ENCODE measurements at regions not wholly inside any gene's neighbourhood (a gene's known extent, or its start where the extent isn't known, plus 50 kb on each side); places are given as distances from the start of the nearest gene placed in this dataset.
"Not testable (repeated sequence)": the region's sequence is repeated elsewhere in the genome, so short reads cannot be mapped to it uniquely, and the experiment has no call there.

DNA sequence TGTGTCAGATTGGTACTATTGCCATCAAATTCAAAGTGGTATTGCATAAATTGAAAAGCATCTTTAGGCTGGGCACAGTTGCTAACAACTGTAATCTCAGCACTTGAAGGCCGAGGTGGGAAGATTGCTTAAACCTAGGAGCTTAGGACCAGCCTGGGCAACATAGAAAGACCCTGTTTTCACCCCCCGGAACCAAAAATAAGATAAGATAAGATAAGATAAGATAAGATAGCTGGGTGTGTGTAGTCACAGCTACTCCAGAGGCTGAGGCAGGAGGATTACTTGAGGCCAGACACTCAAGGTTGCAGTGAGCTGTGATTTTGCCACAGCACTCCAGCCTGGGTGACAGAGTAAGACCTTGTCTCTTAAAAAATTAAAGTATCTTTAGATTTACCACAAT, 297.9 kb upstream of the SEMA6A start:
- Histone ChIP-seq H3K4me3 (no peak overlapping the region), H3K36me3 (ENCODE audit: control insufficient read depth in 4 of 4, insufficient read depth in 4 of 4, low read length in 4 of 4) (no peaks in the 10 kb centered on the region), H3K27ac (ENCODE audit: low read depth in 1 of 2, low read length in 1 of 2) (no peak overlapping the region), H3K9ac (ENCODE audit: insufficient read depth in 1 of 2, low read length in 2 of 2) (no peak overlapping the region), H3K4me1 (ENCODE audit: control insufficient read depth in 5 of 5, insufficient read depth in 5 of 5, low read length in 5 of 5) (no peaks in the 10 kb centered on the region), H3K27me3 (ENCODE audit: control insufficient read depth in 3 of 3, insufficient read depth in 3 of 3, low read length in 2 of 3) (peaks cover 0 to 7% (median 0%) of the 10 kb centered on the region in 3 donors), H3K9me3 (ENCODE audit: control insufficient read depth in 4 of 4, insufficient read depth in 3 of 4, low read length in 3 of 4) (peaks cover 0 to 6% (median 3%) of the 10 kb centered on the region in 4 donors)
- DNase-seq (no peak), ATAC-seq (ENCODE audit: insufficient read depth, low FRiP score) (no peak)
- 72 to 85% methylated on average over 2 of the region's 2 CpGs for WGBS, 2 donors
- TF ChIP-seq CTCF (IDR thresholded peaks at IDR 0.05; ENCODE audit: control extremely low read depth, extremely low read depth) = no peak

- not testable (repeated sequence) for H3K36me3 ChIP-seq (ENCODE audit: control insufficient read depth in 4 of 4, insufficient read depth in 4 of 4, low read length in 4 of 4); H3K4me1 ChIP-seq (ENCODE audit: control insufficient read depth in 5 of 5, insufficient read depth in 5 of 5, low read length in 5 of 5); H3K4me3 ChIP-seq; H3K27me3 ChIP-seq (ENCODE audit: control insufficient read depth in 3 of 3, insufficient read depth in 3 of 3, low read length in 2 of 3); H3K9ac ChIP-seq (ENCODE audit: insufficient read depth in 1 of 2, low read length in 2 of 2); H3K27ac ChIP-seq (ENCODE audit: low read depth in 1 of 2, low read length in 1 of 2); H3K9me3 ChIP-seq (ENCODE audit: control insufficient read depth in 4 of 4, insufficient read depth in 3 of 4, low read length in 3 of 4); ATAC-seq (ENCODE audit: insufficient read depth, low FRiP score); DNase-seq
- WGBS, 2 donors = 91 to 94% methylated on average over 6 of the region's 6 CpGs
These were observed 293.2 kb upstream of the SEMA6A start for GRCh38 chr5:116867825-116868224.

DNA sequence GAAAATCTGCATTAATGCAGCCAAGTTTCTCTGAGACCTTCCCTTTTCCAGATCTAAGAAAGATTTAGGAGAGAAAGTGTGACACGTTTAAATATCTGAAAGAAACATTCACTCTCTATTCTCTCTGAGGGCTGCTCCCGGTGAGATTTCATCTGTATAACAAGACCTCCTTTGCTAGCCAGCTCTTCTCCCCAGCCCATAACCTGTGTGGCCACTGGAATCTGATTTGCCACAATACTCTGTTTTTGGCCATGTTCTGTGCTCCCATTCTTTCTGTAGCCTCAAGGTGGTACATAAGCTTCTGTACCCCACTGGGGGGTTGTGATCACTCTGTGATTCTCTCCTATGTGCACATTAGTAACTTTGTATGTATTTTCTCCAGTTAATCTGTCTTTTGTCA, 291.0 kb upstream of the SEMA6A start:
- Histone ChIP-seq H3K4me1 (ENCODE audit: control insufficient read depth in 5 of 5, insufficient read depth in 5 of 5, low read length in 5 of 5) (peaks cover 0 to 2% (median 0%) of the 10 kb centered on the region in 5 donors), H3K27me3 (ENCODE audit: control insufficient read depth in 3 of 3, insufficient read depth in 3 of 3, low read length in 2 of 3) (no peaks in the 10 kb centered on the region), H3K27ac (ENCODE audit: low read depth in 1 of 2, low read length in 1 of 2) (no peak overlapping the region), H3K9ac (ENCODE audit: insufficient read depth in 1 of 2, low read length in 2 of 2) (no peak overlapping the region), H3K9me3 (ENCODE audit: control insufficient read depth in 4 of 4, insufficient read depth in 3 of 4, low read length in 3 of 4) (peaks cover 0 to 6% (median 1%) of the 10 kb centered on the region in 4 donors), H3K4me3 (no peak overlapping the region), H3K36me3 (ENCODE audit: control insufficient read depth in 4 of 4, insufficient read depth in 4 of 4, low read length in 4 of 4) (no peaks in the 10 kb centered on the region)
- ATAC-seq (ENCODE audit: insufficient read depth, low FRiP score) = no peak
- TF ChIP-seq CTCF (IDR thresholded peaks at IDR 0.05; ENCODE audit: control extremely low read depth, extremely low read depth) = no peak
- WGBS, 2 donors = 75 to 83% methylated on average over 2 of the region's 2 CpGs
- no peak for DNase-seq

DNA sequence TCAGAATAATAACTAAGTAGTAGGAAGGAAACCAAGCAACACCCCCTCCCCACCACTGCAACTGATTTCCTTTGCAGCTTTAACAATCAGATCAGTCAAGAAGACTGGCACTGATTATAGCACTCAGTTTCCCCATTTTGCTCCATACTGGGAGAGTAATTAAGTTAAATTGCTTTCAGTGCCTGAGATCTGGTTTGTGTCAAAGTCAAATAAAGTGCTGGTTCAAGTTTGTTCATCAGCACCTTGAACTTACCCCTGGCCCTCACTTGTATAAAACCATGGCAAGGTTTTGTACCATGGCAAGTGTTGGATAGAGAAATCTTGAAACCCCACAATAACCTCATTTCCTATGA, 290.2 kb upstream of the SEMA6A start:
- no peak for DNase-seq
- peaks cover 0 to 5% (median 0%) of the 10 kb centered on the region in 4 donors for H3K9me3 ChIP-seq (ENCODE audit: control insufficient read depth in 4 of 4, insufficient read depth in 3 of 4, low read length in 3 of 4)
- no peaks in the 10 kb centered on the region for H3K27me3 ChIP-seq (ENCODE audit: control insufficient read depth in 3 of 3, insufficient read depth in 3 of 3, low read length in 2 of 3)
- H3K36me3 ChIP-seq (ENCODE audit: control insufficient read depth in 4 of 4, insufficient read depth in 4 of 4, low read length in 4 of 4) = no peaks in the 10 kb centered on the region
- H3K9ac ChIP-seq (ENCODE audit: insufficient read depth in 1 of 2, low read length in 2 of 2) = no peak overlapping the region
- ATAC-seq (ENCODE audit: insufficient read depth, low FRiP score) = no peak
- H3K27ac ChIP-seq (ENCODE audit: low read depth in 1 of 2, low read length in 1 of 2) = no peak overlapping the region
- H3K4me3 ChIP-seq = no peak overlapping the region
- no peak for TF ChIP-seq CTCF (IDR thresholded peaks at IDR 0.05; ENCODE audit: control extremely low read depth, extremely low read depth)
- peaks cover 0 to 2% (median 0%) of the 10 kb centered on the region in 5 donors for H3K4me1 ChIP-seq (ENCODE audit: control insufficient read depth in 5 of 5, insufficient read depth in 5 of 5, low read length in 5 of 5)
